ENCODE measurements at regions not wholly inside any gene's neighbourhood (a gene's known extent, or its start where the extent isn't known, plus 50 kb on each side); places are given as distances from the start of the nearest gene placed in this dataset.

DNA sequence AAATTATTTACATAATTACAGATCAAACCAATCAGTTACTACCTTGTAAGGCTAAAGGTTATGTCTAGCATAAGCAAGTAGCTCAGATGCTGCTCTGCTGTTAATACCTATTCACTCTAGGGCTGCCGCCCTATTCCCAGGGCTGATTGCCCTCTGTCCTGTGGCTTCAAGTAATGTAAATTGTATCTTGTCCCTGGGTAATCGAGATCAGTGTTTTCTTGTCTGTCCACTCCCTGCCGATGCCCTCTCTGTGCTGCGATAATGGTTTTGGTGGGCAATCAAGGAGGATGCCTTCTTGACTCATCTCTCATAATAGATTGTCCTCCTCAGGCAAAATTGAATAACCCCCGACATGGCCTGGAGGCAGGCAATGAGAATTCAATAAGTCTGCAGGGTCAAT is 641.0 kb upstream of the PITX2 start:
- no peak for TF ChIP-seq POLR2A (IDR thresholded peaks at IDR 0.05; ENCODE audit: low read depth, low read length)
- no peak for TF ChIP-seq TAF1 (IDR thresholded peaks at IDR 0.05; ENCODE audit: borderline replicate concordance, low read depth, low read length)
- TF ChIP-seq, protein P1, sequence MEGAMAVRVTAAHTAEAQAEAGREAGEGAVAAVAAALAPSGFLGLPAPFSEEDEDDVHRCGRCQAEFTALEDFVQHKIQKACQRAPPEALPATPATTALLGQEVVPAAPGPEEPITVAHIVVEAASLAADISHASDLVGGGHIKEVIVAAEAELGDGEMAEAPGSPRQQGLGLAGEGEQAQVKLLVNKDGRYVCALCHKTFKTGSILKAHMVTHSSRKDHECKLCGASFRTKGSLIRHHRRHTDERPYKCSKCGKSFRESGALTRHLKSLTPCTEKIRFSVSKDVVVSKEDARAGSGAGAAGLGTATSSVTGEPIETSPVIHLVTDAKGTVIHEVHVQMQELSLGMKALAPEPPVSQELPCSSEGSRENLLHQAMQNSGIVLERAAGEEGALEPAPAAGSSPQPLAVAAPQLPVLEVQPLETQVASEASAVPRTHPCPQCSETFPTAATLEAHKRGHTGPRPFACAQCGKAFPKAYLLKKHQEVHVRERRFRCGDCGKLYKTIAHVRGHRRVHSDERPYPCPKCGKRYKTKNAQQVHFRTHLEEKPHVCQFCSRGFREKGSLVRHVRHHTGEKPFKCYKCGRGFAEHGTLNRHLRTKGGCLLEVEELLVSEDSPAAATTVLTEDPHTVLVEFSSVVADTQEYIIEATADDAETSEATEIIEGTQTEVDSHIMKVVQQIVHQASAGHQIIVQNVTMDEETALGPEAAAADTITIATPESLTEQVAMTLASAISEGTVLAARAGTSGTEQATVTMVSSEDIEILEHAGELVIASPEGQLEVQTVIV (IDR thresholded peaks at IDR 0.05; ENCODE audit: borderline replicate concordance, partially characterized antibody): no peak
- no peak for TF ChIP-seq EZH2 (IDR thresholded peaks at IDR 0.05; ENCODE audit: borderline replicate concordance, control insufficient read depth, low read depth, low read length)
- TF ChIP-seq CTCF (IDR thresholded peaks at IDR 0.05 in 2 of 3, conservative IDR thresholded peaks at IDR 0.05 in 1 of 3; ENCODE audit: control insufficient read depth in 2 of 3, extremely low read depth in 1 of 3, insufficient read depth in 1 of 3, low read depth in 3 of 3, low read length in 3 of 3): no peak
